ENCODE measurements at regions not wholly inside any gene's neighbourhood (a gene's known extent, or its start where the extent isn't known, plus 50 kb on each side); places are given as distances from the start of the nearest gene placed in this dataset.

DNA sequence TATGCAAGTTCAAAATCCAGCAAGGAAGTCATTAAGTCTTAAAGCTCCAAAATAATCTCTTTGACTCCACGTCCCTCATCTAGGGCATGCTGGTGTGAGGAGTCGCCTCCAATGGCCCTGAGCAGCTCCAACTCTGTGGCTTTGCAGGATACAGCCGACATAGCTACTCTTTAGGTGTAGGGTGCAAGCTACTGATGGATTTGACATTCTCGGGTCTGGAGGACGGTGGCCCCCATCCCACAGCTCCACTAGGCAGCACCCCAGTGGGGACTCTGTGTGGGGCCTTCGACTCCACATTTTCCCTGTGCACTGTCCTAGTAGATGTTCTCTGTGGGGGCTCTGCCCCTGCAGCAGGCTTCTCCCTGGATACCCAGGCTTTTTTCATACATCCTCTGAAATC, 333.2 kb upstream of the FGF13 start:
- ChIA-PET CTCF (no interaction called here), POLR2A (no interaction called here)
- TF ChIP-seq TARDBP (IDR thresholded peaks at IDR 0.05) = no peak
- DNase-seq (ENCODE audit: extremely low spot score) = no peak

DNA sequence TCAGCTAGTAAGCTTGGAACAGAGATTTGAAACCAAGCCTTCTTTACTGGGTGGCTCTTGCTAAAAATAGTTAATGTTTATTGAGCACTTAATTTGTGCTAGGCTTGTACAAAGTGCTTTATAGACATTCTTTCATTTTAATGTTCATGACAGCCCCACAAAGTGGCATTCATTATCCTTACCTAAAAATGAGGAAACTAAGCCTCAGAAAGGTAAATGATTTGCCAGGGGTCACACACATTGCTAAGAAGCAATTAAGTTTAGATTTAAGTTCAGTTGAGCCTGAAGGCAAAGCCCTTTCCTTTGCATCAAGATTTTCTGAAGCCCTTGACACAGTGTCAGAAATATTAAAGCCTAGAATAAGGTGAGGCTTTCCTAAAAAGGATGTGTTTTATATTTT, 327.5 kb upstream of the FGF13 start:
- ChIA-PET POLR2A (no interaction called here), CTCF (no interaction called here)
- TF ChIP-seq HDGF (IDR thresholded peaks at IDR 0.05; ENCODE audit: borderline replicate concordance) (no peak), L3MBTL2 (conservative IDR thresholded peaks at IDR 0.05) (no peak), CTBP1 (IDR thresholded peaks at IDR 0.05; ENCODE audit: borderline replicate concordance) (no peak), SP1 (IDR thresholded peaks at IDR 0.05) (no peak), FOXM1 (IDR thresholded peaks at IDR 0.05; ENCODE audit: borderline replicate concordance) (no peak), SUZ12 (IDR thresholded peaks at IDR 0.05) (no peak), NFRKB (IDR thresholded peaks at IDR 0.05) (no peak)
- TF ChIP-seq, protein P1, sequence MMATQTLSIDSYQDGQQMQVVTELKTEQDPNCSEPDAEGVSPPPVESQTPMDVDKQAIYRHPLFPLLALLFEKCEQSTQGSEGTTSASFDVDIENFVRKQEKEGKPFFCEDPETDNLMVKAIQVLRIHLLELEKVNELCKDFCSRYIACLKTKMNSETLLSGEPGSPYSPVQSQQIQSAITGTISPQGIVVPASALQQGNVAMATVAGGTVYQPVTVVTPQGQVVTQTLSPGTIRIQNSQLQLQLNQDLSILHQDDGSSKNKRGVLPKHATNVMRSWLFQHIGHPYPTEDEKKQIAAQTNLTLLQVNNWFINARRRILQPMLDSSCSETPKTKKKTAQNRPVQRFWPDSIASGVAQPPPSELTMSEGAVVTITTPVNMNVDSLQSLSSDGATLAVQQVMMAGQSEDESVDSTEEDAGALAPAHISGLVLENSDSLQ (IDR thresholded peaks at IDR 0.05) = no peak
- DNase-seq (ENCODE audit: extremely low spot score) = no peak

DNA sequence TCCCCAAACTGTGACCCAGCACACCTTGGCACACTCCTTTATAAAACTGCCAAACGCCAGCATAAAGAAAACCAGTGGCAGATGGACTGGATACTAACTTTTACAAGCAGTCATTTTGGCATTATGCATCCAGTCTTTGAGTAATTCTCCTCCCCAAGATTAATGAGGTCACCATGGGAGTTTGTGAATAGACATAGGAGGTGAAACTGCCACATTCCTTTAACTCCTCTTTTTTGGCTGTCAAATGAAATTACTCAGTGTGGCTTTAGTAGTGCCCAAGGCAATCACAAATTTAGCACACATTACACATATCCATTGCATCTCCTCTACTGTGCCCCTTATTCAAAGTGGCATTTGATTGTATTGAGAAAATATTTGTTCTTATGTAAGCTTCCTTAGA, 315.3 kb upstream of the FGF13 start:
- TF ChIP-seq FOXA1 (IDR thresholded peaks at IDR 0.05) = no peak
- DNase-seq (ENCODE audit: extremely low spot score) = no peak
- CTCF ChIA-PET = no interaction called here
- POLR2A ChIA-PET = no interaction called here

DNA sequence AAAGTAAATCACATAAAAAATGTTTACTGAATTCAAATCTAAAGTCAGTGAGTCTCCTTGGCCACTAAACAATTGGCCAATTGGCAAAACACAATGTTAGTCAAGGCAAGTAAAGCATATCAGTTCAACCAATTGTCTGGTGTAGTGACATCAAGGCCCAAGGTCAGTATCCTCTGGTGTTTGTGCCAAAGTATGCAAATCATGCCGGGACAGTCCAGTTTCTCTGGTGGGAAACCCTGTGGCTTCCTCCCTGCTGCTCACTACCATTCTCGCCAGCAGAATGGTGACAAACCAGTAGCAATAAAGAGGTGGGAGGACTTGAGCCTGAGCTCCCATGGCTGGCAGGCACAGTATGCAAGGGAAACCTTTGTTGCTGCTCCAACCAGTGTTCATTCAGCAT, 314.9 kb upstream of the FGF13 start:
- ChIA-PET CTCF (no interaction called here), POLR2A (no interaction called here)
- TF ChIP-seq ELF4 (IDR thresholded peaks at IDR 0.05) (no peak), ZNF384 (IDR thresholded peaks at IDR 0.05) (no peak), SP1 (IDR thresholded peaks at IDR 0.05) (no peak), BHLHE40 (IDR thresholded peaks at IDR 0.05; ENCODE audit: borderline replicate concordance) (no peak)
- no peak for DNase-seq (ENCODE audit: extremely low spot score)

DNA sequence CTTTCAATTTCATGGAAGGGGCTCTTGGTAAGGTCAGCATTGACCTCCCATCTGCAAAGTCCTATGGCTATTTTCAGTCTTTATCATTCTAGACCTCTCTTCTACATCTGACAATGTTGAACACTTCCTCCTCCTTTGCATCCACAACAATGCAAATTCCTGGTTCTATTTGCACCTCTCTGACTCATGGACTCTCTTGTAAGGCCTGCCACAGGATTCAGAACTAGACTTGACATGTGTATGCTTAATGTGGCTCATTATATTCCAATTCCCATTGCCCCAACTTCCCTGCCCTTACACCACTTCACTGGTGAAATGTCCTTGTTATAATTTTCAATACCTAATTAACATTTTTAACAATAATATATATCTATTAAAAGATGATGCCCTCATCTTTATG, 314.3 kb upstream of the FGF13 start:
- ChIA-PET CTCF (no interaction called here), POLR2A (no interaction called here)
- no peak for DNase-seq (ENCODE audit: extremely low spot score)
- TF ChIP-seq, protein P1 (IDR thresholded peaks at IDR 0.05) = no peak
- TF ChIP-seq FOXA1 (IDR thresholded peaks at IDR 0.05) = no peak
- TF ChIP-seq BHLHE40 (IDR thresholded peaks at IDR 0.05; ENCODE audit: borderline replicate concordance) = no peak
- TF ChIP-seq ARNT (IDR thresholded peaks at IDR 0.05) = no peak
- TF ChIP-seq FOXK2 (IDR thresholded peaks at IDR 0.05) = no peak
- no peak for TF ChIP-seq ZNF384 (IDR thresholded peaks at IDR 0.05)
- TF ChIP-seq TARDBP (IDR thresholded peaks at IDR 0.05) = no peak
- TF ChIP-seq SUZ12 (IDR thresholded peaks at IDR 0.05) = no peak

DNA sequence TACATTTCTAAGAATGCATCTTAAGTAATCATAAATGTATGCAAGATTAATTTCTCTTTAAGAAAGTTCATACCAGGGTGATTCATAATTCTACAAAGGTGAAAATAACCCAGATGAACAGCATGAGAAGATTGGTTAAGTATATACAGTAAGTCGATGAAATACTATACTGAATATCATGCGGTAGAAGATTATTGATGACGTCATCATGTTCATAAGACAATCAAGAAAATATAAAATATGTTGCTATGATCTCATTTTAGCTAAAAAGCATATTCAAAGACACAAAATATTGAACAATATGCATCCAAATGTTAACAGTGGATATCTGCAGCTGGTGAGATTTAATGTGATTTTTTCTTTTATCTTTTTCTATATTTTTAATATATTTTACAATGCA, 312.0 kb upstream of the FGF13 start:
- CTCF ChIA-PET = no interaction called here
- no peak for TF ChIP-seq ZNF384 (IDR thresholded peaks at IDR 0.05)
- no peak for TF ChIP-seq L3MBTL2 (conservative IDR thresholded peaks at IDR 0.05)
- TF ChIP-seq ELF4 (IDR thresholded peaks at IDR 0.05) = no peak
- no peak for TF ChIP-seq CTBP1 (IDR thresholded peaks at IDR 0.05; ENCODE audit: borderline replicate concordance)
- TF ChIP-seq FOXK2 (IDR thresholded peaks at IDR 0.05) = no peak
- no peak for DNase-seq (ENCODE audit: extremely low spot score)
- POLR2A ChIA-PET = no interaction called here

DNA sequence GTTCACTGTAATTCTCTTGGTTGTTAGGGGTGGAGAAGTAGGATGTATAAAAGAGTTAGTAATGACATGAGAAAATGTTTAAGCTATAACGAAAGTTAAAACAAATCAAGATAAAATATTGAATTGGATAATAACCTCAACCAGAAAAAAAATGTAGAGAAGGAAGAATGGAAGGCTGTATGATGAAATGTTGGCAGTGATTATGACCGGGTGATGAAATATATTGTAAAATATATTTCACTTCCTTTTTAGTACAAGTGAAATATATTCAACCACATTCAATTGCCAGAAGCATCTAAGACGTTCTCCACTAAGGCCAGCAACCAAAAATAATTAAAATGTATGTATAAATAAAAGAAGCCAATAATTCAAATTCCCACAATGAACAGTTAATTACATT, 309.3 kb upstream of the FGF13 start:
- CTCF ChIA-PET = no interaction called here
- POLR2A ChIA-PET = no interaction called here
- TF ChIP-seq HDGF (IDR thresholded peaks at IDR 0.05; ENCODE audit: borderline replicate concordance) = no peak
- TF ChIP-seq SP1 (IDR thresholded peaks at IDR 0.05) = no peak
- TF ChIP-seq LEF1 (IDR thresholded peaks at IDR 0.05; ENCODE audit: borderline replicate concordance) = no peak
- TF ChIP-seq FOXK2 (IDR thresholded peaks at IDR 0.05) = no peak
- no peak for TF ChIP-seq ZNF384 (IDR thresholded peaks at IDR 0.05)
- TF ChIP-seq BHLHE40 (IDR thresholded peaks at IDR 0.05; ENCODE audit: borderline replicate concordance) = no peak
- TF ChIP-seq, protein P1 (IDR thresholded peaks at IDR 0.05) = no peak
- TF ChIP-seq TARDBP (IDR thresholded peaks at IDR 0.05) = no peak
- TF ChIP-seq FOXM1 (IDR thresholded peaks at IDR 0.05; ENCODE audit: borderline replicate concordance) = no peak
- no peak for TF ChIP-seq L3MBTL2 (conservative IDR thresholded peaks at IDR 0.05)
- no peak for TF ChIP-seq ELF4 (IDR thresholded peaks at IDR 0.05)
- TF ChIP-seq FOXA1 (IDR thresholded peaks at IDR 0.05) = no peak
- no peak for TF ChIP-seq SUZ12 (IDR thresholded peaks at IDR 0.05)
- TF ChIP-seq CTBP1 (IDR thresholded peaks at IDR 0.05; ENCODE audit: borderline replicate concordance) = no peak
- no peak for DNase-seq (ENCODE audit: extremely low spot score)

DNA sequence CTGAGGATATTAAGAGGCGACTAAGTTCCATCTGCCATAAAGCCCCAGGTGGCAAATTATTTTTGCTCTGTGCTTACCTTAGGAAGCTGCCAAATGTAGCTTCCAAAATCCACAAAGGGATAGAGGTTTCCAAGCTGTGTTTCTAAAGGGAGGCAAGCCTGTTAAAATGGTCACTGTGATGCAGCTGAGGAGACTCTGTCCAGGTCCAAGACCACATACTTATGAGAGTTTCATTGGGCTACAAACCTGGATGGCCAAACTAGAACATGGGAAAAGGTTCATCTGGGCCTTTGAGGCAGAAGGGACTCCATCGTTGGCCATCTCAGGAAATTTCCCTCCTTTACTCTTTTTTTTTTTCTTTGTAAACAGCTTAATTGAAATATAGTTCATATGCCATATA, 306.9 kb upstream of the FGF13 start:
- CTCF ChIA-PET = no interaction called here
- TF ChIP-seq ARNT (IDR thresholded peaks at IDR 0.05) (no peak), ELF4 (IDR thresholded peaks at IDR 0.05) (no peak), FOXM1 (IDR thresholded peaks at IDR 0.05; ENCODE audit: borderline replicate concordance) (no peak), TARDBP (IDR thresholded peaks at IDR 0.05) (no peak), HDGF (IDR thresholded peaks at IDR 0.05; ENCODE audit: borderline replicate concordance) (no peak), BHLHE40 (IDR thresholded peaks at IDR 0.05; ENCODE audit: borderline replicate concordance) (no peak), L3MBTL2 (conservative IDR thresholded peaks at IDR 0.05) (no peak), NFRKB (IDR thresholded peaks at IDR 0.05) (no peak), ZNF384 (IDR thresholded peaks at IDR 0.05) (no peak), CTBP1 (IDR thresholded peaks at IDR 0.05; ENCODE audit: borderline replicate concordance) (no peak), SUZ12 (IDR thresholded peaks at IDR 0.05) (no peak), LEF1 (IDR thresholded peaks at IDR 0.05; ENCODE audit: borderline replicate concordance) (no peak), SP1 (IDR thresholded peaks at IDR 0.05) (no peak), FOXK2 (IDR thresholded peaks at IDR 0.05) (no peak), FOXA1 (IDR thresholded peaks at IDR 0.05) (no peak)
- TF ChIP-seq, protein P1 (IDR thresholded peaks at IDR 0.05) = no peak
- POLR2A ChIA-PET = no interaction called here
- no peak for DNase-seq (ENCODE audit: extremely low spot score)
